Keratinocyte (primary cell): ENCODE measurements at regions not wholly inside any gene's neighbourhood (a gene's known extent, or its start where the extent isn't known, plus 50 kb on each side); places are given as distances from the start of the nearest gene placed in this dataset.

Experiments
- DNase-seq: peaks from one replicate; pipeline ENCODE4 v3.0.0-alpha.2; 2011; ENCODE audit warnings: low read depth, missing footprints, low spot score
- FAIRE-seq: peaks from 2 replicates; lab custom pipeline; 2011; peaks lifted over from hg19 to GRCh38; lab: Jason Lieb, UNC
- H2AFZ ChIP-seq: 2 replicates; pipeline ENCODE4 v1.6.0; 2012; ENCODE audit warnings: low read length, control low read depth, inconsistent platforms; ENCODE audit not compliant: control insufficient read depth
- H3K27ac ChIP-seq: 2 replicates; pipeline ENCODE4 v1.5.1; 2011; ENCODE audit warnings: low read length; ENCODE audit not compliant: control insufficient read depth, insufficient read depth
- H3K27me3 ChIP-seq: 3 replicates; pipeline ENCODE4 v1.6.0; 2011; ENCODE audit warnings: low read length; ENCODE audit not compliant: control insufficient read depth, insufficient read depth; ENCODE audit errors: extremely low read depth
- H3K36me3 ChIP-seq, 2 experiments: 2 replicates in 1 of 2; 3 replicates in 1 of 2; pipeline ENCODE4 v1.5.1; 2011; ENCODE audit warnings: low read length in 2 of 2, mild to moderate bottlenecking in 1 of 2; ENCODE audit not compliant: control insufficient read depth in 2 of 2, insufficient read depth in 2 of 2; ENCODE audit errors: extremely low read depth in 1 of 2
- H3K4me1 ChIP-seq: 3 replicates; pipeline ENCODE4 v1.5.1; 2011; ENCODE audit warnings: low read length; ENCODE audit not compliant: control insufficient read depth, insufficient read depth; ENCODE audit errors: extremely low read depth
- H3K4me2 ChIP-seq: 3 replicates; pipeline ENCODE4 v1.6.0; 2011; ENCODE audit warnings: low read depth, low read length; ENCODE audit not compliant: control insufficient read depth, insufficient read depth; ENCODE audit errors: extremely low read depth
- H3K4me3 ChIP-seq, 3 experiments: fragments of 200-600 bp in 1 of 3; sonication (generic) in 1 of 3; 2 replicates in 2 of 3; 3 replicates in 1 of 3; pipeline ENCODE4 v1.5.1; 2011 to 2016; ENCODE audit warnings: low read length in 3 of 3, mild to moderate bottlenecking in 3 of 3, control low read depth in 2 of 3, inconsistent platforms in 1 of 3, low read depth in 1 of 3, mixed read lengths in 1 of 3, mixed run types in 1 of 3, moderate library complexity in 1 of 3; ENCODE audit not compliant: control insufficient read depth in 2 of 3, insufficient read depth in 2 of 3; ENCODE audit errors: extremely low read depth in 1 of 3
- H3K79me2 ChIP-seq: 2 replicates; pipeline ENCODE4 v1.6.0; 2012; ENCODE audit warnings: low read length; ENCODE audit not compliant: control insufficient read depth, insufficient read depth
- H3K9ac ChIP-seq: 3 replicates; pipeline ENCODE4 v1.6.0; 2011; ENCODE audit warnings: low read length; ENCODE audit not compliant: control insufficient read depth, insufficient read depth; ENCODE audit errors: extremely low read depth
- H3K9me1 ChIP-seq: 3 replicates; pipeline ENCODE4 v1.6.0; 2011; ENCODE audit warnings: low read length; ENCODE audit not compliant: control insufficient read depth, insufficient read depth; ENCODE audit errors: extremely low read depth
- H3K9me3 ChIP-seq: 2 replicates; pipeline ENCODE4 v1.5.1; 2012; ENCODE audit warnings: low read depth, low read length; ENCODE audit not compliant: control insufficient read depth
- H4K20me1 ChIP-seq: 3 replicates; pipeline ENCODE4 v1.6.0; 2011; ENCODE audit warnings: low read length; ENCODE audit not compliant: control insufficient read depth, insufficient read depth; ENCODE audit errors: extremely low read depth
- CTCF ChIP-seq, 3 experiments: IDR thresholded peaks in 1 of 3; conservative IDR thresholded peaks in 1 of 3; optimal IDR thresholded peaks in 1 of 3; 2 replicates in 2 of 3; 3 replicates in 1 of 3; pipeline versions ENCODE3 to v1.5.1; 2011; ENCODE audit warnings: low read length in 3 of 3, mild to moderate bottlenecking in 3 of 3, moderate library complexity in 2 of 3, control low read depth in 1 of 3, inconsistent platforms in 1 of 3; ENCODE audit not compliant: insufficient read depth in 2 of 3; ENCODE audit errors: extremely low read depth in 1 of 3
- EZH2 ChIP-seq: IDR thresholded peaks from one replicate; pipeline ENCODE4 v1.6.1; 2012; ENCODE audit warnings: inconsistent platforms, mild to moderate bottlenecking, low read length, moderate library complexity
- dilution Hi-C: fragments of 300-500 bp; cut with MboI; formaldehyde crosslinking; loops from one replicate; pipeline ENCODE4 v1.7.0; 2020; ENCODE audit warnings: low sequenced_read_pairs; ENCODE audit not compliant: extremely low pct_ligation_motif_present

GRCh38 chr3:177711637-177712036, 514.4 kb upstream of the TBL1XR1 start:
- FAIRE-seq (no peak), DNase-seq (no peak)
- H3K4me1 ChIP-seq, result peaks cover 16% of the 10 kb centered on the region
- no peaks in the 10 kb centered on the region for H3K27me3 ChIP-seq
- no peaks in the 10 kb centered on the region for H3K36me3 ChIP-seq
- H3K79me2 ChIP-seq, result no peaks in the 10 kb centered on the region
- H3K4me3 ChIP-seq, result no peak overlapping the region
- dilution Hi-C loops, result no loop called here
- H3K9me1 ChIP-seq, result no peaks in the 10 kb centered on the region
- H3K27ac ChIP-seq, result no peak overlapping the region
- peak overlapping the region; percentile 16 for H3K4me2 ChIP-seq
- H4K20me1 ChIP-seq, result no peaks in the 10 kb centered on the region
- H2AFZ ChIP-seq, result peak overlapping the region; percentile 37
- H3K9me3 ChIP-seq, result no peaks in the 10 kb centered on the region
- TF ChIP-seq CTCF (optimal IDR thresholded peaks at IDR 0.05 in 1 of 3, IDR thresholded peaks at IDR 0.05 in 1 of 3, conservative IDR thresholded peaks at IDR 0.05 in 1 of 3; ENCODE audit: extremely low read depth in 1 of 3, insufficient read depth in 2 of 3, low read length in 3 of 3) (no peak), EZH2 (no peak)
- H3K9ac ChIP-seq, result no peak overlapping the region

GRCh38 chr3:177713928-177714900, 516.9 kb upstream of the TBL1XR1 start:
- peak overlapping the region; percentile 20 for H2AFZ ChIP-seq
- no peak overlapping the region for H3K27ac ChIP-seq
- no peak overlapping the region for H3K9ac ChIP-seq
- no peaks in the 10 kb centered on the region for H3K9me3 ChIP-seq
- no peaks in the 10 kb centered on the region for H3K36me3 ChIP-seq
- H3K9me1 ChIP-seq, result no peaks in the 10 kb centered on the region
- peak; percentile 34 for FAIRE-seq
- H3K4me2 ChIP-seq, result no peak overlapping the region
- H3K4me3 ChIP-seq, result no peak overlapping the region
- no peaks in the 10 kb centered on the region for H4K20me1 ChIP-seq
- no peaks in the 10 kb centered on the region for H3K79me2 ChIP-seq
- dilution Hi-C loops, result no loop called here
- no peaks in the 10 kb centered on the region for H3K27me3 ChIP-seq
- H3K4me1 ChIP-seq, result peaks cover 16% of the 10 kb centered on the region
- TF ChIP-seq EZH2 (no peak), CTCF (optimal IDR thresholded peaks at IDR 0.05 in 1 of 3, IDR thresholded peaks at IDR 0.05 in 1 of 3, conservative IDR thresholded peaks at IDR 0.05 in 1 of 3; ENCODE audit: extremely low read depth in 1 of 3, insufficient read depth in 2 of 3, low read length in 3 of 3) (no peak)
- DNase-seq, result no peak
